Prostate gland (tissue), 2 donors: ENCODE measurements at regions not wholly inside any gene's neighbourhood (a gene's known extent, or its start where the extent isn't known, plus 50 kb on each side); places are given as distances from the start of the nearest gene placed in this dataset.

Experiments used
- CTCF ChIP-seq, 4 experiments: fragments of 200-600 bp in 2 of 4; fragments of 450-650 bp in 2 of 4; sonication (generic) in 2 of 4; IDR thresholded peaks; 1 replicate in 3 of 4; 2 replicates in 1 of 4; pipeline ENCODE4 v1.5.1; 2016 to 2019; ENCODE audit warnings: antibody characterized with exemption in 4 of 4, mild to moderate bottlenecking in 2 of 4, moderate library complexity in 2 of 4
- POLR2AphosphoS5 ChIP-seq: sonication (generic); formaldehyde crosslinking; IDR thresholded peaks from one replicate; pipeline ENCODE4 v1.6.1; 2017; ENCODE audit warnings: antibody characterized with exemption

GRCh38 chr7:25368599-25369201, 140.4 kb upstream of the NPVF start:
- TF ChIP-seq CTCF (IDR thresholded peaks at IDR 0.05) (no peak), POLR2AphosphoS5 (no peak)
